HG03378 (cell line): ENCODE measurements at regions not wholly inside any gene's neighbourhood (a gene's known extent, or its start where the extent isn't known, plus 50 kb on each side); places are given as distances from the start of the nearest gene placed in this dataset.

Experiments used
- ATAC-seq: cut with Tn5 transposase; IDR thresholded peaks from one replicate; pipeline ENCODE4 v1.9.1; 2021; ENCODE audit warnings: mild to moderate bottlenecking, moderate library complexity; ENCODE audit not compliant: unreplicated experiment

DNA sequence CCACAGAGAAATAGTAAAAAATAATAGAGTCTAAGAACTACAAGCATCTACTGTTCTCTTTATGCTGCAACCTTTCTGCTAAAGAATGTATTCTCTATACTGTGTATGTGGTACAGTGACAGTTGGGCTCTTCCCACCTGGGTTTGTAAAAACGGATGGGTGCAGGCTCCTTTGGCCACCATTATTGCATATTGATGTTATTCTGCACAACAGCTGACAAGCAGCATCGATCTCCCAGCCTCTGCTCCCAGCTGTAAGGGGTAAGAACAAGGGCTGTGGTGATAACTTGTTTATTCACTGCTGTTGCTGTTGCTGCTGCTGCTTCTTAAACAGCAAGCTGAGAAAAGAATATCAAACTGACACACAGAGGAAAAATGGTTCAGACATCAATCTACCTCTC, 56.1 kb downstream of the KCNRG start:
- ATAC-seq = no peak

DNA sequence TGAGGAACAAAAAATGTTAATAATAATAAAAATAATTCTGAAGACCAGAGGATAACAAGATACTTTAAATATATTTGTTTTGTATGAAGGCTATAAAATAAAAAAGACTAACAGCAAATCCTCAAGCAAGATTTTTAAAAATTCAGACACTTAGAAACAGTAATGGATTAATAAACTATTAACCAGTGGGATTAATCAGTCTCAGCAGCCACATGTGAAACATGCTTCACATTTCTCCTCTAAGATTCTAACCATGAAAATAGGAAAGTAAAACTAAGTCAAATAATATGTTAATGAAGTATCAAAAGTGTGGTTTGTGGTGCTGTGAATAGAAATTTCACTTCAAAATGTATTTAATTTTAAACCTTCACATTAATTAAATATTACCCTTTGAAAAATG, 57.4 kb downstream of the KCNRG start:
- ATAC-seq = no peak

- ATAC-seq = no peak
These were observed 58.1 kb downstream of the KCNRG start for GRCh38 chr13:50073340-50073739.

GRCh38 chr13:50074843-50075242, 59.6 kb downstream of the KCNRG start:
- ATAC-seq = peak; percentile 59

DNA sequence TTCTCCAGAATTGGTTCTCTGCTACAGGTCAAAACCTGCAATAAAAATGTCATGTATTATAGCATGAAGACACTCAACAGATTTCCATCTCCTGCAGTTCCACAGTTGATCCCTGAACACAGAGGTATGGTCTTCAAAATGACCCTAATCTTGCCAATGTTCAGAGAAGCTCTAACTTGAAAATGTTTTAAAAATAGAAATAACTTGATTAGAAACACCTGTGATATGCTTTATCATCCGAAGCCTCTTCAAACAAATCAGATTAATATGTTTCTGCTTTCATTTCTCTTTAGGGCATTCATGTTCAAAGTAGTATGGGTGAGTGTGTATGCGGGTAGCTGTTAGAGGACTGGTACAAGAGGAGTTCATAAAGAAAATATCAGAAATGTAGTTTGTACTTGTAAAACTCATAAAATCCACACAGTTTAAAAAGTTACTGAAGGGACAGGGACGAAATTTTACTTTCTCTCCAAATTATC, 60.4 kb downstream of the KCNRG start:
- no peak for ATAC-seq

DNA sequence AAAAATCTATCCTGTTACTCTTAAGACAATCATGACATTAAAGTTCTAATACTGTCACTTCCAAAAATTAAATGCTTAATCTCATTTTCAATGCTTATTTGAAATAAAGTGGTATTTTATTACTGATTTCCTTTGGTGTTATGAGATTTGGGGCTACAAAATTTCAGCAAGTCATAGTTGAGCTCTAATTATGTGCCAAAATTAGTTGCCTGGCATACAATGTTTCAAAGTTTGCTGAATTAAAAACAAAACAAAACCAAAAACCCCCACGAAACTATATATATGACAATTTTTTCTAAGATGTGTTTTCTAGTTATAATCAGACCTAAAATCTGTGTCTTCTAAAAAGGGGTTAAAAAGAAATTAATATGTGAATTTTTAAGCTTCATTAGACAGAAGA, 62.2 kb downstream of the KCNRG start:
- no peak for ATAC-seq

DNA sequence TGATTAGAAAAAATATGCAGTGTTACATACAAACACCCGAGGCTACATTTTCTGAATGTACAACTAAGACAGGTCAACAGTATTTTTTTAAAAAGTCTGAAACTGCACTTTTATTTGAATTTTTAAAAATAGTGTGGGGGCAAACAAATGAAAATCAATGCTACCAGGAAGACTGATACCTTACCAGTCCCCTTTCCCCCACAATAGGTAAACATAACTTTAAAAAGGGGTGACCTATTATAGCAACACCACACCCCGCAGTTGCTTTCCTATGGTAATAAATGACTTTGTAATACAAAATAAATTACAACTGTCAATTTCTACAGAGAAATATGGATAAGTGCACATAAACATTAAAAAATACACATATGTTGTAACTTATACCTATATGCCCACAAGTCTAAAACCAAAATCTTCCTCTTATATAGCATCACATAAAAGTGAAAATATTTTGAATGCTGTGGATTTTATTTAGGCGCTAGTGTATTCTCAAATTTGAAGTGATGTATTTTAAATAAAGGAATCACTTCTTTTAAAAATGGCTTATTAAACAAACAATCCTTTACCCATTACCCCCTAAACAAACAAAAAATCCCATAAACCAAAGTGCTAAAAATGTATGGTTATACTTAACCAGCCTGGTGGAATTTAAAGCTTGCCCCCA, 63.1 kb downstream of the KCNRG start:
- no peak for ATAC-seq

- no peak for ATAC-seq
These were observed 63.8 kb downstream of the KCNRG start for GRCh38 chr13:50078895-50079654.

DNA sequence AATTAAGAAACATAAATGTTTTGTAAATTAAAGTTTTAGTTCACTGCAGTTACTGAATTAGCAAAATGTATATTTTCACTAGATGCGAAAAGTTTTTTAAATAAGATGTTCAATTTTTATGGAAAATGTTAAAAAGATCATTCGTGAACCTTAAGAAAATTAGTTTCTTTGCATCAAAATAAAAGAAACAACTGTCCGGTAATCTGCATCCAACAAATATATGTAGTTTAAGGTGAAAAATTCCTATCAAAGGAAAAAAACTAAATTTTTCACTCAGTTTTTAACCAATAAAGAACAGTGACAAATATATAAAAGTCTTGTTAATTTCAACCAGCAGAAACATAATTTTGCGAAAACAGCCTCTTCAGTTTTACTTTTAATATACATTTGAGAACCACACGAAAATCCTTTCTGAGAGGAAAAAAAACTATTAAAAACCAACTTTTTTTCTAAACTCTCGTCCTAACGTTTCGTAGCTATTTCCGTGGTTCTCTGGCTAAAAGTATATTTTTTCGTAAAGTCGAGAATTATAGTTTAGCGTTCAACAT, 64.5 kb downstream of the KCNRG start:
- no peak for ATAC-seq

DNA sequence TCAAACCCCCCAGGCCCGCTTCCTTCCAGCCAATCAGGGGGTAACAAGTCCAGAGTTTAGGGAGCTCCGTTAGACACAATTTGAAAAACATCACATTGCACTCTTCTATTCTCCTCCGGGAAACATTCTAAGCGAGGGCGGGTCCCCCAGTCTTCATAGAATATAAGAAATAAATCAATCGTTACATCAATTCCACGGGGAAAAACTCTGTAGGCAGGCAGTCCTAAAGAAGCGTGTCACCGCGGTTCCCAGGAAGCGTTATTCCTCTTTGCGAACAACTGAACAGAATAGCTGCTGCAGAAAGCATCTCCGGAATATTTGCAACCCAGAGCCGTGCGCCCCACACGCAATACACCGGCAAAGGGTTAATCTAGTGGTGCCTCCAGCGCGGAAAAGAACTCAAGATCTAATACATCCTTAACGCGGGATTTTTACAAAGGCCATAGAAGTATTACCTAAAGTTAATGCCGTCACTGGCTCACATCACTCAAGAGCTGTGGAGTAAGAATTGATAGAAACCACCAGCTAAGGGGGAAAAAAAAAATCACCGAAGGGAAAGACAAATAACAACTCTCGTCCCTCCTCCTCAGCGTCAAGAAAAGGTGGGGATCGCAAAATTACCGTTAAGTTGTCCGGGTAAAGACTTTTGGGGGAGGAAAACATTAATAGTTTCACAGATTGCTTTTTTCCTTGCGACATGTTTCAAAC, 65.1 kb downstream of the KCNRG start:
- ATAC-seq = no peak

DNA sequence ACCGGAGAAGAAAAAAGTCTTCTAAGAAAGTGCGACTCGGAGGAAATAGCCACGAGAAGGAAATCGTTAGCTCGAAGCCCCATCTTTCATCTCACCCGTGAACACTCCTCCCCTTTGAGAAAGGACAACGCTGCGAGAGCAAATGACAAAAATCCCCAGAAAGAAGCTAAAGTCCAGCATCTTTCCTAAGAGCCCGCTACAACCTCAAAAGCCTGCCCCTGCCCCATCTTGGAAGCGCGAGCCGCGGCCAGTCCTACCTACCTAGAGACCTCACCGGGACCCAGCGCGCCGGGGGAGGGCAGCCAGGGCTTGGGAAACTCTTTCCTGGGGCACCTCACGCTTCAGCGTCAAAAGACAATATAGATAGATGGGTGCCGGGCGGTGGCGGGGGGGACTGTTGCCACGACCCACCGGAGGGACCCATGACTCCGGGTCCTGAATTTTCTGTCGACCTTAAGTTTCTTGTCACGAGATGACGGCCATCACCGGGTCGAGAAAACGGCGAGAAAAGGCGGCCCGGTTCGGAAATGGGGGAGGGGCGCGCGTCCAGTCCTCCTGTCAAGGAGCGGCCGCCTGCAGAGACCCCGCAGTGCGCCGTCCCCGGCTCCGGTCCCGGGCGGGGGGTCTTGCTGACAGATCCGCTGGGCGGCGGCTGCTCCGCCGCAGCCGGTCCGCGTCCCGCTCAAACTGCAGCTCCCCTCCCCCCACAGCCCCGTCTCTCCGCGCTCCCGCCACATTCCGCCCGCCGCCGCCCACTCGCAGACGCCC, 65.9 kb downstream of the KCNRG start:
- ATAC-seq = no peak

DNA sequence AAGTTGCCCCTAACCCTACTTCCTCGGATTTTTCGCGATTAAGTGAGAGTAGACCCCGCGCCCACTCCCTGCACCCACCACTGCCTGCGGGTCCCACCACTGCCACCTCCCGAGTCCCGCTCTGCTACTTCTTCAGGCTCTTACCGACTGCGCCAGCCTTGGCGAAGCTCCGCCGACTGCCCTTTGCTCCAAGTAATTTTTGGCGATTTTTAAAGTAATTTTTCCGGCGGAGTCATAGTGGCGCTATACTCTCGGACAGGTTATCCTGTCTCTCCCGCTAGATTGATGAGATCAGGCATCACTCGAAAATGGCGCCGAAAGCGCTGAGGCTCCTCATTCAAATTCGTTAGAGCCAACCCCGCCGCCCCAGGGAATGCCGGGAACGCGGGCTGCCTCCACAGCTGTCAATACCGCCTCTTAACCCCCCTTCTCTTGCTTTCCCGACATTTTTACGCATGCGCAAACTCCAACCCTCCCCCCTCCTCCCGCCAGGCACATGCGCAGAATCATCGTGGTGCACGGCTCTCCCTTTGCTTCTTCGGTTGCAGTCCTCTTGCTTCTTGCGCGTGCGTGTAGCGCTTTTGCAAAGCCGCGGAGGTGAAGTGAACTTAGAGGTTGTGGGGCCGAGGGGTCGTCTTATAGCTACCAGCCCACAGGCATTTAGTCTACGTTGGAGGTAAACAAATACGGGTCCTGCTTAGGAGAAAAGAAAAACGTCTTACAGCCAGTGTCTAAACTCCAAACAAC, 66.6 kb downstream of the KCNRG start:
- ATAC-seq = peak; percentile 72

DNA sequence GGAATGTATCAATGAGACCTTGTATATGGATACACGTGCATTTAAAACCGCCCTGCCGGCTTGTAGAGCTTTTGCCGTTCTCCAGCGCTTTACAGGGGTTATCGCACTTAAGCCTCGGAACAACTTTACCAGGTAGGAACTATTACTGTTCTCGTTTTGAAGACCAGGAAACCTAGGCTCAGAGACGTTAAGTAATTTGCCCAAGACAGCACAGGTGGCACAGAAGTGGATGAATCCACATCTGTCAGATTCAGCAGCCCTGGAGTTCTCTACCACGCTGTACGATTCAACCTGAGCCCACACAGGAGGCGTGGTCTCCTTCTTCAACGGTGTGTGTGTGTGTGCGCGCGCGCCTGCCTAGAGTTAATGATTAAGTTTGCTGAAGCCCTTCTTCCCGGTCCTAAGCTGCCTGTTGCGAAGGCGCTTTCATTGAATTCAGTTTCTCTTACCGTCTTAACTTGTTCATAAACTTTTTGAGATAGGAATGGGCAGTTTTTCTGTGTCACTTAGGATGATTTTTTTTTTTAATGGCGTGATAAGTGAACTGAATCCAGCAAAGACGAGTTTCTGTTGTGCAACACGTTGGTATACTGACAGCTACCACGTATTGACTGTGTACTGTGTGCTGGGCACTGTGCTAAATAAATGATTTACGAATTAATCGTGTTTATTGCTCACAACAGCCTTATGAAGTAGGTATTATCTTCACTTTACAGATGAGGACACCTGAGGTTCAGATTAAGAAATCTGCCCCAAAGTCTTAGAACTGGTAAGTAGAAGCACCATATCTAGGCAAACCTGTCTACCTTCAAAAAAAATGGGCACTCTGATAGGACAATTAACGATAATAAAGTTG, 67.4 kb downstream of the KCNRG start:
- peak; percentile 49 for ATAC-seq

DNA sequence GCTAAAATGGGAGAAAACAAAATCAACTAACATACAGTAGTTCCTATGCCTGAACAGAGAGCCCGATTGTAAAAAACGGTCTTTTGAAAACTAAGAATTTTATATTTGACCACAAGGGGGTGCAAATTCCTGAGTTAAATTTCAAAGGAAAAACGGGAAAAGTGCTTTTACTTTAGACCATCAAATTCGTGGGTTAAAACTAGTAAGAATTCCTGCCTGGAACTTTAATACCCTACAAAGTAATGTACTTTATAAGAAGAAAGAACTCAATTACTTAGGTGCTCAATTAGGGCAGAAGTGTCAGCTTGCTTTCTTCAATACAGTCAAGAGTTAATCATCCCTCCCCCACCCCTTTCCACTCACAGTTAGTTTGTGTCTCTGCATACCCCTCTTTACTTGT, 69.8 kb downstream of the KCNRG start:
- ATAC-seq = no peak

DNA sequence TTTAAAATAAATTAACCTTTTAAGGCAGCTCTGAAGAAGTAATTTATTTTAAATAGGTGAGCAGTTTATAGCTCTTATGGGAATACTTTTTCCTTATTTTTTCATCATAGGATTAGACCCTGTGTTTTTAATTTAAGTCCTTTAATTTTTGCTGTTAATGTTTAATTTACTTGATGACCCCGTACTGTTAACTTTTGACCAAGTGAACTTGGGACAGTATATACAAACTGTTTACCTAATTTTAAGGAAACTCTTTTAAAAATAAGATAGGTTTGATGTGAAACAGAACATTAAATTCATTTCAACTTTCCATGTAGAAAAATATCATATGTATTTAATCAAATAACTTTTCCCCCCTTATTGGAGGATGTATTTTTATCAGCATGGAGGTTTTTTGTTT, 74.4 kb downstream of the KCNRG start:
- ATAC-seq = no peak

DNA sequence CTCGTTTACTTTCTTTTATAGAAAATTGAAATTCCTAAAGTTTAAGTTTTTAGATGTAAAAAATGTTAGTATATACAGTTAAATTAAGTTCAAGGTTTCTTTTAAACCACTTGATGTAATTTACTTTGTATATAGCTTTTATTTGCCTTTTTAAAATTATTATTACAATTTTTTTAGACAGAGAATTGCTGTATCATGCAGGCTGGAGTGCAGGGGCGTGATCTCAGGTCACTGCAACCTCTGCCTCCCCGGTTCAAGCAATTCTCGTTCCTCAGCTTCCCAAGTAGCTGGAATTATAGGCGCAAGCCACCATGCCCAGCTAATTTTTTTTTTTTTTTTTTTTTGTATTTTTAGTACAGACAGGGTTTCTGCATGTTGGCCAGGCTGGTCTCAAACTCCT, 75.0 kb downstream of the KCNRG start:
- ATAC-seq = no peak

DNA sequence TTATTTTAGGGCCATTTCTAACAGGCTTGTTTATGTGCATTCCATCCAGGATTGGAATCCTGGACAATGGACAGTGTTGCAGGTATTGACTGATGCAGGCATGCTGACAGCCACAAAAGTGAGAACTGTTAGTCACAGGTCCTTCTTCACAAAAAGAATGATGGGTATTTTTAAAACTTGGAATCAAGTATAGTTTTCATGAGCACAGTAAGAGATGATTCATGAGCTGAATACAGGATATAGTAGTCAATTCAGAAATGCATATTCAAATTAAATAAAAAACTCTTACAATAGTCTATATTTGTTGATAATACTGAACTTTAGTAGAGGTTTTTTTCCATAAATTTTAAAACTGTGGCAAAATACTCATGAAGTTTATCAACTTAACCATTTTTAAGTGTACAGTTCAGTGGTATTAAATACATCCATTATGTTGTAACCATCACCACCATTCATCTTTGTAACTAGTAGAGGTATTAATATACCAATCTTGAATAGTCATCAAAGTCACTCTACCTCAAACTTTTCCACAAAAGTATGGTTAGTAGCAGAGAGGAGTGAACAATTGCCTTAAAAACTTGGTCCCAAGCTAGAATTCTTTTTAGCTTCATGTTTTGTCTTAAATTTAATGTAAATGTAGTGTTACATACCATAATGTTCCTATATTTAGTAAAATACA, 79.5 kb downstream of the KCNRG start:
- no peak for ATAC-seq

DNA sequence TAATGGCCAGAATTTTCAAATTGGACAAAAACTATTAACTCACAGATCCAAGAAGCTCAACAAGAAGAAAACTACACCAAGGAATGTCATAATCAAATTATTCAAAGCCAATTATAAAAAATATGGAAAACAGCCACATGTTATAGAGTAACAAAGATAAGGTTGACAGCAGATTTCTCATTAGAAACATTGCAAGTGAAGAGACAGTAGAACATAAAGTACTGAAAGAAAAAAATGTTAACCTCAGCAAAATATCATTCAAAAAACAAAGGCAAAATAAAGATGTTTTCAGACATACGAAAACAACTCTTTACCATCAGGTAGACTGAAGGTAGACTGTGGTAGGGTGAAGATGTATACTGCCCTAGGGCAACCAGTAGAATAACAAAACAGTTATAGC, 83.4 kb downstream of the KCNRG start:
- no peak for ATAC-seq

GRCh38 chr13:50099473-50099872, 84.2 kb downstream of the KCNRG start:
- no peak for ATAC-seq
